Sigmoid colon (tissue), 6 donors: ENCODE measurements at regions not wholly inside any gene's neighbourhood (a gene's known extent, or its start where the extent isn't known, plus 50 kb on each side); places are given as distances from the start of the nearest gene placed in this dataset.
A peak's percentile ranks its signal among the peaks of the same experiment; 100 is the strongest.

Source experiments
- DNase-seq: peaks from one replicate; pipeline ENCODE4 v3.0.0-alpha.2; 2019
- H3K27ac ChIP-seq, 4 donors: fragments of 200-600 bp; sonication (generic); one replicate each; pipeline ENCODE4 v1.5.1; 2016 to 2019; ENCODE audit warnings: mild to moderate bottlenecking in 1 of 4
- H3K27me3 ChIP-seq, 3 donors: fragments of 200-600 bp; sonication (generic); one replicate each; pipeline ENCODE4 v1.5.1; 2019; ENCODE audit warnings: mild to moderate bottlenecking in 1 of 3
- H3K36me3 ChIP-seq, 4 donors: fragments of 200-600 bp; sonication (generic); one replicate each; pipeline ENCODE4 v1.5.1; 2016 to 2019
- H3K4me1 ChIP-seq, 4 donors: fragments of 200-600 bp; sonication (generic); one replicate each; pipeline ENCODE4 v1.5.1; 2017 to 2019
- H3K4me3 ChIP-seq, 4 donors: fragments of 200-600 bp; sonication (generic); one replicate each; pipeline ENCODE4 v1.5.1; 2017 to 2019; ENCODE audit warnings: mild to moderate bottlenecking in 2 of 4, moderate library complexity in 1 of 4
- H3K9me3 ChIP-seq, 4 donors: fragments of 200-600 bp in 3 of 4; sonication (generic) in 3 of 4; one replicate each; pipeline versions ENCODE4 v1.5.1 to v1.6.1; 2013 to 2019
- CTCF ChIP-seq, 4 experiments: fragments of 450-650 bp in 3 of 4; fragments of 200-600 bp in 1 of 4; IDR thresholded peaks; one replicate each; pipeline ENCODE4 v1.5.1; 2016 to 2019; ENCODE audit warnings: antibody characterized with exemption in 4 of 4, mild to moderate bottlenecking in 3 of 4, moderate library complexity in 2 of 4
- EP300 ChIP-seq, 4 donors: sonication (generic); formaldehyde crosslinking; IDR thresholded peaks; one replicate each; pipeline ENCODE4 v1.6.1; 2017; ENCODE audit warnings: antibody characterized with exemption in 4 of 4
- POLR2A ChIP-seq, 2 donors: fragments of 450-650 bp; IDR thresholded peaks; one replicate each; pipeline ENCODE4 v1.6.1; 2016; ENCODE audit warnings: antibody characterized with exemption in 2 of 2, mild to moderate bottlenecking in 2 of 2, moderate library complexity in 2 of 2
- POLR2AphosphoS5 ChIP-seq, 4 donors: sonication (generic); formaldehyde crosslinking; IDR thresholded peaks; one replicate each; pipeline ENCODE4 v1.6.1; 2017; ENCODE audit warnings: antibody characterized with exemption in 4 of 4
- WGBS, 2 donors: extraction: QIAGEN DNeasy Blood & Tissue Kit; methylation state at CpG; one replicate each; pipeline ENCODE4 v1.1.7; 2013; 5-methylcytosine and 5-hydroxymethylcytosine counted together
- intact Hi-C: fragments of 100-400 bp; cut with DNase I; formaldehyde crosslinking; loops from one replicate; pipeline ENCODE4 v1.15.1; 2023
- donor health status: healthy with polysubstance abuse.
- donor health status: healthy.

DNA sequence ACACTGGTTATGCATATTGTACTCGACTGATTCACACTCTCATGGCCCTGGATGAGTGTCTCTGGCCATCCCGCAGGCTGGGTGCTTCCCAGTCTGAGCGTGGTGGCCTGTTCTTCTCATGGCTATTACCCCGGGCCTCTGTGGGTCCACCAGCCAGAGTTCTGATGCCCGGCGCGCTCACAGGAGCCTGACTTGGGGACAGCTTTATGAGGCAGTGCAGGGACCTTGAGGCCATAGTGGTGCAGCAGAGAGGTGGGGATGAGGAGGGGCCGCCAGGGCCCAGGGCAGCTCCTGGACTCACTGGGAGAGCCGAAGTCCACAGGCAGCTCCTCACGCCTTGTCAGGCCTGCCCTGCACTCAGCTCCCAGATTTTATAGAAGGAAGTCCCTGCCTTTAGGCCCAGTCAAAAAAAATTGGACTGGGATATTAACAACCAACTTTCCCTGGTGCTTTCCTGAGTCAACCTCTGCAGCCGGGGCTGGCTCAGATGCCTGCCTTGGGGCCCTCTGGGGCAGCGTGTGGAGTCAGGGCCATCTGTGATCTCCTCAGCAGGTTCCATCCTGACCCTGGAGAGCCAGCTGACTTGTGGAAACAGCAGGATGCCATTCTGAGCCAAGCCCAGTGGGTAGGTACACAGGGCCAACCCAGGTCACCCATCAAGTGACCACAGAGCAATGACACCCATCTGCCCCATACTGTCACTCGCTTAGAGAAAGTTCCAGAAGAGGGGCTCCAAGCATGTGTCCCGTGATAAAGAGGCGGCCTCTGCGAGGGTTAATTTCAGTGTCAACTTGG, 89.4 kb upstream of the DIO3 start:
- no peak for TF ChIP-seq CTCF (IDR thresholded peaks at IDR 0.05)
- no peak for TF ChIP-seq EP300 (IDR thresholded peaks at IDR 0.05)
- no peak for TF ChIP-seq POLR2A (IDR thresholded peaks at IDR 0.05)
- no peak for TF ChIP-seq POLR2AphosphoS5 (IDR thresholded peaks at IDR 0.05)
- H3K36me3 ChIP-seq = no peaks in the 10 kb centered on the region
- no peaks in the 10 kb centered on the region for H3K9me3 ChIP-seq
- intact Hi-C loops = no loop called here
- peaks cover 0 to 9% (median 0%) of the 10 kb centered on the region in 3 donors for H3K27me3 ChIP-seq
- no peak overlapping the region for H3K27ac ChIP-seq
- H3K4me1 ChIP-seq = peaks cover 0 to 3% (median 0%) of the 10 kb centered on the region in 4 donors
- no peak overlapping the region for H3K4me3 ChIP-seq
- peak; percentile 46 for DNase-seq
- 84 to 86% methylated on average over 16 of the region's 16 CpGs for WGBS, 2 donors

GRCh38 chr14:101472518-101472849, 88.8 kb upstream of the DIO3 start:
- no peak overlapping the region for H3K27ac ChIP-seq
- H3K4me3 ChIP-seq = no peak overlapping the region
- intact Hi-C loops = no loop called here
- 79 to 87% methylated on average over 6 of the region's 6 CpGs for WGBS, 2 donors
- H3K36me3 ChIP-seq = no peaks in the 10 kb centered on the region
- peaks cover 0 to 9% (median 0%) of the 10 kb centered on the region in 3 donors for H3K27me3 ChIP-seq
- no peaks in the 10 kb centered on the region for H3K9me3 ChIP-seq
- no peak for TF ChIP-seq POLR2AphosphoS5 (IDR thresholded peaks at IDR 0.05)
- no peak for TF ChIP-seq CTCF (IDR thresholded peaks at IDR 0.05)
- TF ChIP-seq POLR2A (IDR thresholded peaks at IDR 0.05) = no peak
- TF ChIP-seq EP300 (IDR thresholded peaks at IDR 0.05) = no peak
- no peak for DNase-seq
- H3K4me1 ChIP-seq = peaks cover 0 to 3% (median 0%) of the 10 kb centered on the region in 4 donors

DNA sequence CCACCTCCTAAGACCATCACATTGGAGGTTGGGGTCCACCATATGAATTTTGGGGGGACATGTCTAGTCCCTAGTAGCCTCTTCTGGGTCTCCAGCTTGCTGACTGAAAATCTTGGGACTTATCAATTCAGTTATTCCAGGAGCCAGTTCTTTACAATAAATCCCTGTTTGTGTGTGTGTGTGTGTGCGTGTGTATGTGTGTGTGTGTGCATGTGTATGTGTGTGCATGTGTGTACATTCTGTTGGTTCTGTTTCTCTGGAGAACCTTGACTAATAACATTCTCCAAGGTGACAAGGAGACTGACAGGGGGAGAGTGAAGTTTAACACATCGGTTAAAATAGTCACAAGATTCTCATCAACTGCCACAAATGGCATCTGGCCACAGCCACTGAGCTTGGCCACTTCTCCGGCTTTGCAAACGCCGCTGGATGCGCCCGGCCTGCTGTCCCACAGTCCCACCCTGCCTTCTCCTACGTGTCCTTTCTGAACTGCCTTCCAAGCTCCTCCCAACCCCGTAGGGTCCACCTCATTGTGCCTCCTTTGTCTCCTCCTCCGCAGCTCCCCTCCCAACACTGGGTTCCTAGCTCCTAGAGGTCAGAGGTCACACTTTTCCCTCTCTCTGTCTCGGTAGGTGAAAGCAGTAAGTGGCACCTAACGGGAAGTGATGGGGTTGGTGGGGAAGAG, 88.1 kb upstream of the DIO3 start:
- no peaks in the 10 kb centered on the region for H3K9me3 ChIP-seq
- no peaks in the 10 kb centered on the region for H3K36me3 ChIP-seq
- H3K4me3 ChIP-seq = no peak overlapping the region
- peak; percentile 46 for DNase-seq
- TF ChIP-seq POLR2AphosphoS5 (IDR thresholded peaks at IDR 0.05) (no peak), CTCF (IDR thresholded peaks at IDR 0.05) (no peak), POLR2A (IDR thresholded peaks at IDR 0.05) (no peak), EP300 (IDR thresholded peaks at IDR 0.05) (no peak)
- no peak overlapping the region for H3K27ac ChIP-seq
- H3K27me3 ChIP-seq = peaks cover 0 to 9% (median 0%) of the 10 kb centered on the region in 3 donors
- WGBS, 2 donors = 89 to 91% methylated on average over 12 of the region's 12 CpGs
- intact Hi-C loops = no loop called here
- H3K4me1 ChIP-seq = peaks cover 0 to 3% (median 0%) of the 10 kb centered on the region in 4 donors

- peaks cover 0 to 9% (median 0%) of the 10 kb centered on the region in 3 donors for H3K27me3 ChIP-seq
- H3K9me3 ChIP-seq = no peaks in the 10 kb centered on the region
- 88% methylated on average over 23 of the region's 23 CpGs for WGBS, 2 donors
- H3K4me3 ChIP-seq = no peak overlapping the region
- no peak overlapping the region for H3K27ac ChIP-seq
- no peaks in the 10 kb centered on the region for H3K36me3 ChIP-seq
- no peak for TF ChIP-seq EP300 (IDR thresholded peaks at IDR 0.05)
- no peak for TF ChIP-seq CTCF (IDR thresholded peaks at IDR 0.05)
- TF ChIP-seq POLR2AphosphoS5 (IDR thresholded peaks at IDR 0.05) = no peak
- TF ChIP-seq POLR2A (IDR thresholded peaks at IDR 0.05) = no peak
- H3K4me1 ChIP-seq = peaks cover 0 to 3% (median 0%) of the 10 kb centered on the region in 4 donors
- intact Hi-C loops = no loop called here
- peak; percentile 49 for DNase-seq
Observed at GRCh38 chr14:101473795-101474562, 87.3 kb upstream of the DIO3 start.
